SK-N-SH treated with all-trans-retinoic acid at 6 μM for 48 hours (cell line): ENCODE measurements at regions not wholly inside any gene's neighbourhood (a gene's known extent, or its start where the extent isn't known, plus 50 kb on each side); places are given as distances from the start of the nearest gene placed in this dataset.

ENCODE experiments used
- ARNTL ChIP-seq: fragments of 450-650 bp; formaldehyde crosslinking; IDR thresholded peaks from 2 replicates; pipeline ENCODE4 v1.5.0; 2020; ENCODE audit warnings: low read depth, mild to moderate bottlenecking, moderate library complexity, borderline replicate concordance
- BACH2 ChIP-seq: fragments of 250-450 bp; sonication (Bioruptor Pico); IDR thresholded peaks from 2 replicates; pipeline ENCODE4 v1.9.0; 2021; ENCODE audit warnings: mild to moderate bottlenecking, borderline replicate concordance
- CREB5 ChIP-seq: fragments of 250-450 bp; sonication (Bioruptor Pico); IDR thresholded peaks from 2 replicates; pipeline ENCODE4 v1.5.1; 2020; ENCODE audit warnings: low read depth, mild to moderate bottlenecking, moderate library complexity
- CSDC2 ChIP-seq: fragments of 250-450 bp; sonication (Bioruptor Pico); IDR thresholded peaks from 2 replicates; pipeline ENCODE4 v1.5.0; 2020; ENCODE audit warnings: mild to moderate bottlenecking, moderate library complexity
- ISL1 ChIP-seq: fragments of 250-450 bp; sonication (Bioruptor Pico); IDR thresholded peaks from 2 replicates; pipeline ENCODE4 v2.1.2; 2022; ENCODE audit warnings: mild to moderate bottlenecking, moderate library complexity
- OSR1 ChIP-seq: fragments of 250-450 bp; sonication (Bioruptor Pico); IDR thresholded peaks from 2 replicates; pipeline ENCODE4 v1.8.0; 2022; ENCODE audit warnings: moderate library complexity, mild to moderate bottlenecking, inconsistent platforms
- PATZ1 ChIP-seq: fragments of 250-450 bp; sonication (Bioruptor Pico); IDR thresholded peaks from 2 replicates; pipeline ENCODE4 v1.8.0; 2020; ENCODE audit warnings: mild to moderate bottlenecking, moderate library complexity, borderline replicate concordance
- POU6F1 ChIP-seq: fragments of 250-450 bp; sonication (Bioruptor Pico); IDR thresholded peaks from 2 replicates; pipeline ENCODE4 v1.8.0; 2021; ENCODE audit warnings: low read depth, mild to moderate bottlenecking, moderate library complexity, borderline replicate concordance
- SNAI2 ChIP-seq: fragments of 250-450 bp; sonication (Bioruptor Pico); IDR thresholded peaks from 2 replicates; pipeline ENCODE4 v1.5.0; 2020; ENCODE audit warnings: mild to moderate bottlenecking, moderate library complexity
- TCF4 ChIP-seq: fragments of 250-450 bp; sonication (Bioruptor Pico); IDR thresholded peaks from 2 replicates; pipeline ENCODE4 v1.8.0; 2021; ENCODE audit warnings: mild to moderate bottlenecking, moderate library complexity, borderline replicate concordance
- TSHZ2 ChIP-seq: fragments of 250-450 bp; sonication (Bioruptor Pico); IDR thresholded peaks from 2 replicates; pipeline ENCODE4 v1.5.0; 2020; ENCODE audit warnings: mild to moderate bottlenecking, moderate library complexity
- ZC3H10 ChIP-seq: fragments of 250-450 bp; sonication (Bioruptor Pico); IDR thresholded peaks from 2 replicates; pipeline ENCODE4 v1.5.1; 2021; ENCODE audit warnings: mild to moderate bottlenecking, moderate library complexity
- ZFP30 ChIP-seq: fragments of 450-650 bp; formaldehyde crosslinking; IDR thresholded peaks from 2 replicates; pipeline ENCODE4 v1.5.0; 2022; ENCODE audit warnings: mild to moderate bottlenecking, moderate library complexity
- ZNF70 ChIP-seq: fragments of 450-650 bp; formaldehyde crosslinking; IDR thresholded peaks from 2 replicates; pipeline ENCODE4 v1.5.0; 2020; ENCODE audit warnings: mild to moderate bottlenecking, moderate library complexity

GRCh38 chr9:28899926-28900325 is 1326.6 kb upstream of the C9orf72 start:
- TF ChIP-seq ZFP30 (CRISPR knock-in tag) (no peak), TCF4 (CRISPR knock-in tag) (no peak), OSR1 (CRISPR knock-in tag) (no peak), PATZ1 (CRISPR knock-in tag) (no peak), BACH2 (CRISPR knock-in tag) (no peak), ARNTL (CRISPR knock-in tag) (no peak), SNAI2 (CRISPR knock-in tag) (no peak), CSDC2 (CRISPR knock-in tag) (no peak), ZC3H10 (CRISPR knock-in tag) (no peak), ZNF70 (CRISPR knock-in tag) (no peak), TSHZ2 (CRISPR knock-in tag) (no peak), ISL1 (CRISPR knock-in tag) (no peak), POU6F1 (CRISPR knock-in tag) (no peak), CREB5 (CRISPR knock-in tag) (no peak)
